ENCODE measurements at regions not wholly inside any gene's neighbourhood (a gene's known extent, or its start where the extent isn't known, plus 50 kb on each side); places are given as distances from the start of the nearest gene placed in this dataset.

GRCh38 chr15:60079210-60079609 lies 75.1 kb downstream of the FOXB1 start (continued):
- TF ChIP-seq ATF3 (IDR thresholded peaks at IDR 0.05; ENCODE audit: borderline replicate concordance, extremely low read depth, low read depth, low read length): no peak
- TF ChIP-seq CEBPB (IDR thresholded peaks at IDR 0.05; ENCODE audit: borderline replicate concordance in 1 of 2, low read depth in 2 of 2, low read length in 2 of 2): no peak
- TF ChIP-seq CBFB (IDR thresholded peaks at IDR 0.05; ENCODE audit: low read depth): no peak
- no peak for TF ChIP-seq BCL11A (IDR thresholded peaks at IDR 0.05; ENCODE audit: low read depth, low read length)
- TF ChIP-seq ELK1 (IDR thresholded peaks at IDR 0.05; ENCODE audit: low read depth, low read length): no peak
- TF ChIP-seq ZBTB4 (CRISPR knock-in tag; IDR thresholded peaks at IDR 0.05): no peak
- no peak for TF ChIP-seq SRF (IDR thresholded peaks at IDR 0.05; ENCODE audit: low read depth in 2 of 2, low read length in 2 of 2)
- no peak for TF ChIP-seq CBX3 (IDR thresholded peaks at IDR 0.05; ENCODE audit: borderline replicate concordance, low read depth)
- TF ChIP-seq EP300 (IDR thresholded peaks at IDR 0.05; ENCODE audit: borderline replicate concordance in 1 of 2, control insufficient read depth in 1 of 2, low read depth in 2 of 2, low read length in 2 of 2): no peak
- TF ChIP-seq E2F4 (IDR thresholded peaks at IDR 0.05; ENCODE audit: low read depth, low read length): no peak

All from GM12878 (cell line).